Activated naive CD8-positive, alpha-beta T cell treated with anti-CD3 and anti-CD28 coated beads for 36 hours (primary cell): ENCODE measurements at regions not wholly inside any gene's neighbourhood (a gene's known extent, or its start where the extent isn't known, plus 50 kb on each side); places are given as distances from the start of the nearest gene placed in this dataset.
"Not testable (repeated sequence)": the region's sequence is repeated elsewhere in the genome, so short reads cannot be mapped to it uniquely, and the experiment has no call there.

ENCODE experiments used
- DNase-seq: peaks from one replicate; pipeline ENCODE4 v3.0.0; 2021
- H3K27ac Mint-ChIP-seq: one replicate; pipeline ENCODE4 v1.8.0; 2022; ENCODE audit warnings: mild to moderate bottlenecking, moderate library complexity, mixed read lengths
- H3K27me3 Mint-ChIP-seq: one replicate; pipeline ENCODE4 v1.8.0; 2022; ENCODE audit warnings: mild to moderate bottlenecking, mixed read lengths
- H3K36me3 Mint-ChIP-seq: one replicate; pipeline ENCODE4 v1.8.0; 2021; ENCODE audit warnings: mild to moderate bottlenecking, mixed read lengths
- H3K4me1 Mint-ChIP-seq: one replicate; pipeline ENCODE4 v1.8.0; 2021; ENCODE audit warnings: mixed read lengths
- H3K4me3 Mint-ChIP-seq: one replicate; pipeline ENCODE4 v1.8.0; 2022; ENCODE audit warnings: mild to moderate bottlenecking, moderate library complexity, mixed read lengths
- H3K9me3 Mint-ChIP-seq: one replicate; pipeline ENCODE4 v1.8.0; 2022; ENCODE audit warnings: mixed read lengths

DNA sequence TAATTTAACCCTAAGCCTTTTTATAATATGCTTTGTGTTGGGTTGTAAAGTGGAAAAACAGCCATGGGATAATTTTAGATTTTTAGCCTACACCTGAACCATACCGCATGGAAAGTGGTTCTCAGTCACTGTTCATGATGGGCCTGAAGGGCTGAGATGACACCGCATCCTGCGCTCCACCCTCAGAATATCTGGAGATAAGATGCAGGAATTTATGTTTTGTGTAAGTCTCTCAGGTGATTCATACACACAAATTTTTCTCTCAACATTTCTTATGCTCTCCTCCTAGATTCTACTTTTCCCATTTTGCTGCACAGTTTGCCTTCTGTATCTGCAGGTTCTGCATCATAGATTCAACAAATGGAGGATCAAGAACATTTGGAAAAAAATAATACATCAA, 191.3 kb upstream of the PHACTR1 start:
- H3K36me3 Mint-ChIP-seq = no peaks in the 10 kb centered on the region
- H3K4me1 Mint-ChIP-seq = no peaks in the 10 kb centered on the region
- no peak for DNase-seq
- H3K27ac Mint-ChIP-seq = no peak overlapping the region
- H3K9me3 Mint-ChIP-seq = peaks cover 3% of the 10 kb centered on the region
- no peak overlapping the region for H3K4me3 Mint-ChIP-seq
- peaks cover 25% of the 10 kb centered on the region for H3K27me3 Mint-ChIP-seq

DNA sequence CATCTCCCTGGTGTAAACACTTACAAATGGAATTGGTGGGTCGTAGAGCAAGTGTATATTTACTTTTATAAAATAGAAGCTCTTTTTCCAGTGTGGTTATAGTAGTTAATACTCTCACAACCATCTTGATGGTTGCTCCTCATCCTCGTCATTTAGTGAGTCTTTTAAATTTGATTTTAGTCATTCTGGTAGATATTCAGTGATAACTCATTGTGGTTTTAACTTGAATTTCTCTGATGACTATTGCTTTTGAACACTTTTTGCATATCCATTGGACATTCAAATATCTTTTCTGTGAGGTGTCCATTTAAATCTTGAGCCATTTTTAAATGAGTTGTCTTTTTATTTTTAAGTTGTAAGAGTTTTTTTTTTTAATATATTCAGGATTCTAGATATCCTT, 189.2 kb upstream of the PHACTR1 start:
- H3K4me1 Mint-ChIP-seq = no peaks in the 10 kb centered on the region
- H3K27me3 Mint-ChIP-seq = peaks cover 25% of the 10 kb centered on the region
- H3K9me3 Mint-ChIP-seq = peaks cover 3% of the 10 kb centered on the region
- H3K4me3 Mint-ChIP-seq = no peak overlapping the region
- DNase-seq = no peak
- no peaks in the 10 kb centered on the region for H3K36me3 Mint-ChIP-seq
- H3K27ac Mint-ChIP-seq = no peak overlapping the region

GRCh38 chr6:12528136-12528535, 188.4 kb upstream of the PHACTR1 start:
- H3K4me3 Mint-ChIP-seq = no peak overlapping the region

DNA sequence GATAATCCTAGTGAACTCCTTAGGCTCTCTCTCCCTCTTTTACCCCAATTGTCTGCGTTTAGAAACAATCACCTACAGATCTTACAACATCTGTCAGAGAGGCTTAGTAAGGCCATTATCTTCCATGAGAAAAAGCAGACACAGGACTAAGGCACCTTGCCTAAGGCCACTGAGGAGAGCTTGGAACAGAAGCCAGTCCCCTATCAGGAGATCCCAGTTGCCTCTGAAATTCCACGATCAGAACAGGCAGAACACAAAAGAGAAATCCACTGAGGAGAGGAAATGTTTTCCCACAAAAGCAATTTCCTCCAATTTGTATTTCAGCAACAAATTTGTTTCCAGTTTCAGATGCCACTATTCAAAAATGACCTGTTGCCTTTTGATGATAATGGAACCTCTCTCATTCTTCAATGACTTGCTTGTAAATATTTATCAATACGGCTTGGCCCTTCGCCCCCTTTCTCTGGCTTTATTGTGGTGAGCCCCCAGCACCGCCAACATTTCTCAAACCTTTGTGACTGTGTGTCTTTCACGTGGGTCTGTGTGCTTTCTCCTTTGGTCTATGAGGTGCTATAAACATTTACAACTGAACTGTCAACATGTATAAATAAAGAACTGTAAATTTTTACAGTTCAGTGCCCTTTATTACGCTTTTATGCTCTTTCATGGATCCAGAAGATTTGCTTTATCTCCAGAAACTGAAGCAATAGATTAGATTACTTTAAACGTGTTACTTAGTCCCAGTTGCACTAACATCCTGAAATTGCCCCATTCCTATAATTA, 187.8 kb upstream of the PHACTR1 start:
- Mint-ChIP-seq H3K4me1 (no peaks in the 10 kb centered on the region), H3K36me3 (no peaks in the 10 kb centered on the region)

More at GRCh38 chr6:12528136-12528535, 188.4 kb upstream of the PHACTR1 start:
- Mint-ChIP-seq H3K9me3 (peaks cover 3% of the 10 kb centered on the region), H3K36me3 (no peaks in the 10 kb centered on the region), H3K4me1 (no peaks in the 10 kb centered on the region), H3K27me3 (peaks cover 25% of the 10 kb centered on the region), H3K27ac (no peak overlapping the region)
- DNase-seq = no peak

GRCh38 chr6:12529364-12530019, 187.1 kb upstream of the PHACTR1 start:
- Mint-ChIP-seq H3K27ac (no peak overlapping the region), H3K4me3 (no peak overlapping the region), H3K27me3 (peaks cover 18% of the 10 kb centered on the region), H3K36me3 (no peaks in the 10 kb centered on the region), H3K9me3 (peaks cover 1% of the 10 kb centered on the region), H3K4me1 (no peaks in the 10 kb centered on the region)
- no peak for DNase-seq

More for the DNA sequence above, 187.8 kb upstream of the PHACTR1 start:
- Mint-ChIP-seq H3K27me3 (peaks cover 25% of the 10 kb centered on the region), H3K4me3 (no peak overlapping the region), H3K27ac (no peak overlapping the region), H3K9me3 (peaks cover 3% of the 10 kb centered on the region)
- no peak for DNase-seq

DNA sequence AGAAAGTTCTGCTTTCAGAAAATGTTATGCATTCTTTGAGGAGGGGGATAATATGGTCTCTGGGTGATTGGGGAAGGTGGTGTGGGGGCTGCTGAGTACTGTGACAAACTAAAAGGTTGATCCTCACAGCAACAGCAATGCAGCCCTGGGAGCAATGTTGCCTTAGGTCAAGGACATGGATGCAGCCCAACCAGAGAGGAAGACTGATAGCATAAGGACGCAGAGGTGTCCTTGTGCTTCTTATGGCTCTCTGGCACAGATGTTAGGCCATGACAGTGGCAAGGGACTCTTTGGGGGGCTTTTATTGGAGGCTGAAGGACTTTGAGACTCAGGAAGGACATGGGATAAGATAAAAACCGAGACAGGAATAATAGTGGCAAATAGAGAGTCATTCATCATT, 186.2 kb upstream of the PHACTR1 start:
- Mint-ChIP-seq H3K27me3 (peaks cover 16% of the 10 kb centered on the region), H3K36me3 (no peaks in the 10 kb centered on the region), H3K4me1 (no peaks in the 10 kb centered on the region), H3K9me3 (no peaks in the 10 kb centered on the region), H3K4me3 (no peak overlapping the region), H3K27ac (no peak overlapping the region)
- DNase-seq = no peak

GRCh38 chr6:12533586-12533985, 183.0 kb upstream of the PHACTR1 start:
- H3K36me3 Mint-ChIP-seq = no peaks in the 10 kb centered on the region
- H3K4me3 Mint-ChIP-seq = no peak overlapping the region
- H3K9me3 Mint-ChIP-seq = no peaks in the 10 kb centered on the region
- no peak overlapping the region for H3K27ac Mint-ChIP-seq
- DNase-seq = no peak
- no peaks in the 10 kb centered on the region for H3K4me1 Mint-ChIP-seq
- peaks cover 5% of the 10 kb centered on the region for H3K27me3 Mint-ChIP-seq

DNA sequence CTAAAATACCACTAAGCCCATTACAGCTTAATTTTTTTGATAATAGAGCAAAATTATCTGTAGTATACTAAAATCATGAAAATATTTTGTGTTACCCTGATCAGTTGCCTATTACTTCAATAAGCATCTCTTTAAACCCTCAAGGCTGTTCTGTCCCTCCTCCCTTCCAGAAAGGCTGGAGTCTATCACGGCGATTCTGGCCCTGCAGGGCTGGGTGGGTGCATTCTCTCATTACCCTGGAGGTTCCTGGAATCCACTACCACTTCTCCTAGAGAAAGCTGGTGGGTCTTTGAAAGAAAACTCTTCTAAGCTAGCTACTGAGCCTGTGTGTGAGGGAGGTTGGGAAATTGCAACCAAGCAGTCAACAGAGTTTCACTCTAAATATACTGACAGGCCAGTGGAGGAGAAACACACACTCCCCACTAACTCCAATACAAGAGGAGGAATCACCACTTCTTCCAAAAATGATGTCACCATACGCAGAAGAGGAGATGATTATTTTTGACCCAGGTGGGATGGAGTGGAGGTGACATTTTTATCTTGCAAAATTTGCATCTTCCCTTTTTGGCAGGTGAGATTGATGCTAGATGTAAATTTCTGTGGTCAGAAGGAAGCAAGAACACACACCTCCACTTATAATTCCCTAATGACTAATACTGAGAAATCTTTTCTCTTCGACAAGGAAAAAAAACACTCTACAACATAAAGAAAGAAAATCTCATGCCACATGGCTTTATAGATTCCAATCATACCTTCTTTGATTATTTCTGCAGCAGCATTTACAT, 182.3 kb upstream of the PHACTR1 start:
- DNase-seq = no peak
- Mint-ChIP-seq H3K4me3 (no peak overlapping the region), H3K36me3 (no peaks in the 10 kb centered on the region), H3K9me3 (no peaks in the 10 kb centered on the region), H3K27me3 (peaks cover 9% of the 10 kb centered on the region), H3K4me1 (no peaks in the 10 kb centered on the region), H3K27ac (no peak overlapping the region)

- no peak overlapping the region for H3K4me3 Mint-ChIP-seq
- no peak overlapping the region for H3K27ac Mint-ChIP-seq
- no peak for DNase-seq
- no peaks in the 10 kb centered on the region for H3K9me3 Mint-ChIP-seq
- H3K4me1 Mint-ChIP-seq = no peaks in the 10 kb centered on the region
- H3K36me3 Mint-ChIP-seq = no peaks in the 10 kb centered on the region
- H3K27me3 Mint-ChIP-seq = peaks cover 14% of the 10 kb centered on the region
These were observed 180.8 kb upstream of the PHACTR1 start for GRCh38 chr6:12535586-12536314.

DNA sequence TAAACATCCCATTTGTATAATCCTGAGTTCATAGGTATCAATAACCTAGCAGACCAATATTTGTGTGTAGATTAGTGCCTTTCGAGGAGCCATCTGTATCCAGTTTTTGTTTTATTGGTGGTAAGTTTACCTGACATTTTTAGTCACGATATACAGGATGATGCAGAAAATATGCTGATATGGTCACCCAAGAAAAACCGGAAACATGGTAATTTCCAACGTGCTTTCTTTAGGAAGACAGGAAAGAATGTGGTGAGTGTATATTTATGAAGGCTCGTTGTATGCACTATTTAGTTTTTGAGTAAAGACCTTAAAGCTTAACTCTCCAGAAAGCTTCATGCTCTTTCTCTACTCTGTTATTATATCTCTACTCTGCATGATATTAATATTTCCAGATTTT, 180.2 kb upstream of the PHACTR1 start:
- DNase-seq = no peak
- Mint-ChIP-seq H3K27me3 (peaks cover 14% of the 10 kb centered on the region), H3K4me3 (no peak overlapping the region), H3K27ac (no peak overlapping the region), H3K9me3 (no peaks in the 10 kb centered on the region), H3K36me3 (no peaks in the 10 kb centered on the region), H3K4me1 (no peaks in the 10 kb centered on the region)

DNA sequence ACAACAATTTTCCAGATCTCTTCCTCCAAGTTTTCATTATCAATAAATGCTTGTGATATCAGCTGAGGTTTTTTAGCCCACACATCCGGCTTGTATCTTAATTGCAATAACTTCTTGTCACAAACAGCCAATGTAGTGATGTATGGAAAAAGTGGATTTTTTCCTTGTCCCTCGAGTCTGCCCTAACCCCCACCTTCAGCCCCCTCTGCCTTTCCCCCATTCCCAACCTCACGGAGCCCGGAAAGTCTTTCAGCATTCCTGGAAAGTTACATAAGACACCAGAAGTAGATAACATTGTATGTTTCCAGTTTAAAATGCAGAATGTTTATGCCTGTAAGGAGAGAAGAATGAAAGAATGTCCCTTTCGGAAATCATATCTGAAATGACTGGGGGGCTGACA, 179.2 kb upstream of the PHACTR1 start:
- no peak for DNase-seq
- Mint-ChIP-seq H3K4me3 (no peak overlapping the region), H3K36me3 (no peaks in the 10 kb centered on the region), H3K27ac (no peak overlapping the region), H3K4me1 (no peaks in the 10 kb centered on the region), H3K27me3 (peaks cover 17% of the 10 kb centered on the region), H3K9me3 (peaks cover 2% of the 10 kb centered on the region)

GRCh38 chr6:12538881-12539357, 177.6 kb upstream of the PHACTR1 start:
- no peak overlapping the region for H3K27ac Mint-ChIP-seq

DNA sequence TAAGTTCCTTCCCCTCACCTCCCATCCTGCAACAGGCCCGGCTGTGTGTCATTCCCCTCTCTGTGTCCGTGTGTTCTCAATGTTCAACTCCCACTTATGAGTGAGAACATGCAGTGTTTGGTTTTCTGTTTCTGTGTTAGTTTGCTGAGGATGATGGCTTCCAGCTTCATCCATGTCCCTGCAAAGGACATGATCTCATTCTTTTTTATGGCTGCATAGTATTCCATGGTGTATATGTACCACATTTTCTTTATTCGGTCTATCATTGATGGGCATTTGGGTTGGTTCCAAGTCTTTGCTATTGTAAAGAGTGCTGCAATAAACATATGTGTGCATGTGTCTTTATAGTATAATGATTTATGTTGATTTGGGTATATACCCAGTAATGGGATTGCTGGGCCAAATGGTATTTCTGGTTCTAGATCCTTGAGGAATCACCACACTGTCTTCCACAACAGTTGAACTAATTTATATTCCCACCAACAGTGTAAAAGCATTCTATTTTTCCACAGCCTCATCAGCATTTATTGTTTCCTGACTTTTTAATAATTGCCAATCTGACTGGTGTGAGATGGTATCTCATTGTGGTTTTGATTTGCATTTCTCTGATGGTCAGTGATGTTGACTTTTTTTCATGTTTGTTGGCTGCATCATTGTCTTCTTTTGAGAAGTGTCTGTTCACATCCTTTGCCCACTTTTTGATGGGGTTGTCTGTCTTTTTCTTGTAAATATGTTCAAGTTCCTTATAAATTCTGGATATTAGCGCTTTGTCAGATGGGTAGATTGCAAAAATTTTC, 174.1 kb upstream of the PHACTR1 start:
- not testable (repeated sequence) for H3K36me3 Mint-ChIP-seq, H3K4me1 Mint-ChIP-seq, H3K27ac Mint-ChIP-seq, H3K4me3 Mint-ChIP-seq, DNase-seq, H3K9me3 Mint-ChIP-seq
- peaks cover 33% of the 10 kb centered on the region for H3K27me3 Mint-ChIP-seq

More at GRCh38 chr6:12538881-12539357, 177.6 kb upstream of the PHACTR1 start:
- no peaks in the 10 kb centered on the region for H3K4me1 Mint-ChIP-seq
- peaks cover 3% of the 10 kb centered on the region for H3K9me3 Mint-ChIP-seq
- H3K36me3 Mint-ChIP-seq = no peaks in the 10 kb centered on the region
- H3K4me3 Mint-ChIP-seq = no peak overlapping the region
- H3K27me3 Mint-ChIP-seq = peaks cover 22% of the 10 kb centered on the region
- no peak for DNase-seq

GRCh38 chr6:12543953-12544352, 172.6 kb upstream of the PHACTR1 start:
- Mint-ChIP-seq H3K27me3 (peaks cover 36% of the 10 kb centered on the region), H3K4me3 (no peak overlapping the region), H3K9me3 (peaks cover 3% of the 10 kb centered on the region), H3K27ac (no peak overlapping the region), H3K36me3 (no peaks in the 10 kb centered on the region), H3K4me1 (no peaks in the 10 kb centered on the region)
- no peak for DNase-seq
